SK-N-SH (cell line): ENCODE measurements at regions not wholly inside any gene's neighbourhood (a gene's known extent, or its start where the extent isn't known, plus 50 kb on each side); places are given as distances from the start of the nearest gene placed in this dataset.

Source experiments
- CTCF ChIA-PET: fragments of 300-600, 350-600 bp; formaldehyde crosslinking; extraction: SDS; loops from one replicate; lab custom pipeline; 2021; lab: Yijun Ruan, JAX
- POLR2A ChIA-PET: fragments of 350-600 bp; sonication (Branson Sonifier 250); formaldehyde crosslinking; extraction: SDS; loops from one replicate; lab custom pipeline; 2020; ENCODE audit warnings: antibody characterized with exemption, inconsistent platforms; lab: Yijun Ruan, JAX
- DNase-seq: peaks from one replicate; pipeline ENCODE4 v3.0.0; 2012
- H2AFZ ChIP-seq: fragments of 200-600 bp; sonication (generic); 2 replicates; pipeline ENCODE4 v1.8.1; 2016; ENCODE audit warnings: antibody characterized with exemption, mild to moderate bottlenecking, low read depth
- H3F3A ChIP-seq: fragments of 200-600 bp; sonication (generic); replicated peaks from 2 replicates; pipeline ENCODE3; 2016; ENCODE audit warnings: antibody characterized with exemption, mild to moderate bottlenecking; ENCODE audit not compliant: insufficient read depth
- H3K27ac ChIP-seq, 2 experiments: fragments of 200-500 bp in 1 of 2; fragments of 200-600 bp in 1 of 2; sonication (Bioruptor generic) in 1 of 2; sonication (generic), shearing (Covaris generic) in 1 of 2; 2 replicates each; pipeline versions ENCODE4 v1.5.1 to v1.6.1; 2014 to 2016; ENCODE audit warnings: low read depth in 2 of 2, inconsistent platforms in 1 of 2, low read length in 1 of 2, mild to moderate bottlenecking in 1 of 2, mixed read lengths in 1 of 2
- H3K27me3 ChIP-seq: fragments of 200-600 bp; sonication (generic), shearing (Covaris generic); 2 replicates; pipeline ENCODE4 v1.6.1; 2016; ENCODE audit warnings: mixed run types; ENCODE audit not compliant: insufficient read depth
- H3K36me3 ChIP-seq, 2 experiments: fragments of 200-500 bp in 1 of 2; fragments of 200-600 bp in 1 of 2; sonication (Bioruptor generic) in 1 of 2; sonication (generic) in 1 of 2; replicated peaks in 1 of 2; 2 replicates each; pipeline versions ENCODE3 to v1.5.1; 2014 to 2016; ENCODE audit warnings: low read length in 1 of 2, mild to moderate bottlenecking in 1 of 2; ENCODE audit not compliant: insufficient read depth in 2 of 2, control insufficient read depth in 1 of 2
- H3K4me1 ChIP-seq, 2 experiments: fragments of 200-500 bp in 1 of 2; fragments of 200-600 bp in 1 of 2; sonication (Bioruptor generic) in 1 of 2; sonication (generic), shearing (Covaris generic) in 1 of 2; 2 replicates each; pipeline versions ENCODE4 v1.5.1 to v1.6.1; 2014 to 2016; ENCODE audit warnings: low read depth in 1 of 2, low read length in 1 of 2, mixed run types in 1 of 2; ENCODE audit not compliant: insufficient read depth in 2 of 2, control insufficient read depth in 1 of 2
- H3K4me2 ChIP-seq: fragments of 200-600 bp; sonication (generic), shearing (Covaris generic); 2 replicates; pipeline ENCODE4 v1.6.1; 2017; ENCODE audit warnings: mixed run types
- H3K4me3 ChIP-seq, 2 experiments: fragments of 200-500 bp in 1 of 2; fragments of 200-600 bp in 1 of 2; sonication (Bioruptor generic) in 1 of 2; sonication (generic), shearing (Covaris generic) in 1 of 2; 2 replicates each; pipeline versions ENCODE4 v1.5.1 to v1.8.1; 2014 to 2016; ENCODE audit warnings: low read depth in 2 of 2, inconsistent platforms in 1 of 2, low read length in 1 of 2, mild to moderate bottlenecking in 1 of 2, mixed read lengths in 1 of 2, moderate library complexity in 1 of 2
- H3K79me2 ChIP-seq: fragments of 200-600 bp; sonication (generic); 2 replicates; pipeline ENCODE4 v1.8.1; 2017; ENCODE audit warnings: mild to moderate bottlenecking; ENCODE audit not compliant: insufficient read depth
- H3K9ac ChIP-seq: fragments of 200-600 bp; sonication (generic); 2 replicates; pipeline ENCODE4 v1.6.1; 2017; ENCODE audit warnings: mixed run types
- H3K9me2 ChIP-seq: fragments of 200-600 bp; sonication (generic); 2 replicates; pipeline ENCODE4 v1.6.1; 2017; ENCODE audit warnings: mixed run types
- H3K9me3 ChIP-seq: fragments of 200-600 bp; sonication (generic); 2 replicates; pipeline ENCODE4 v1.6.1; 2017; ENCODE audit warnings: mixed run types, mild to moderate bottlenecking, moderate library complexity
- H4K20me1 ChIP-seq: fragments of 200-600 bp; sonication (generic); 2 replicates; pipeline ENCODE4 v1.6.1; 2017; ENCODE audit warnings: mild to moderate bottlenecking, mixed run types; ENCODE audit not compliant: insufficient read depth
- CHD2 ChIP-seq: fragments of 150-350 bp; IDR thresholded peaks from 2 replicates; pipeline ENCODE4 v1.6.1; 2018; ENCODE audit warnings: low read length; ENCODE audit not compliant: partially characterized antibody
- EP300 ChIP-seq, 2 experiments: IDR thresholded peaks; 2 replicates each; pipeline versions ENCODE4 v1.4.0 to v1.6.1; 2012; ENCODE audit warnings: borderline replicate concordance in 1 of 2, low read depth in 1 of 2, low read length in 1 of 2
- FOXJ3 ChIP-seq: sonication (generic); formaldehyde crosslinking; IDR thresholded peaks from 2 replicates; pipeline ENCODE4 v1.5.1; 2020; ENCODE audit warnings: mild to moderate bottlenecking, missing genetic modification reagents
- FOXM1 ChIP-seq: IDR thresholded peaks from 2 replicates; pipeline ENCODE4 v1.4.0; 2012; ENCODE audit warnings: low read depth, mild to moderate bottlenecking
- GATA2 ChIP-seq: sonication (generic); formaldehyde crosslinking; IDR thresholded peaks from 2 replicates; pipeline ENCODE4 v1.5.0; 2020; ENCODE audit warnings: mild to moderate bottlenecking, missing genetic modification reagents
- IRF3 ChIP-seq: fragments of 150-350 bp; IDR thresholded peaks from 2 replicates; pipeline ENCODE4 v1.6.1; 2016; ENCODE audit warnings: mild to moderate bottlenecking, low read depth, low read length
- MXI1 ChIP-seq: IDR thresholded peaks from 2 replicates; pipeline ENCODE4 v1.6.1; 2012; ENCODE audit warnings: mild to moderate bottlenecking, low read depth, low read length, improper control_type of control experiment
- NFIC ChIP-seq: IDR thresholded peaks from 2 replicates; pipeline ENCODE4 v1.4.0; 2012; ENCODE audit warnings: borderline replicate concordance
- NRF1 ChIP-seq: IDR thresholded peaks from 2 replicates; pipeline ENCODE4 v1.6.1; 2012; ENCODE audit warnings: low read depth, mild to moderate bottlenecking, low read length
- PBX3 ChIP-seq: IDR thresholded peaks from 2 replicates; pipeline ENCODE4; 2012
- RAD21 ChIP-seq: IDR thresholded peaks from 2 replicates; pipeline ENCODE4 v1.6.1; 2012; ENCODE audit warnings: mild to moderate bottlenecking, low read length
- RCOR1 ChIP-seq: fragments of 150-350 bp; IDR thresholded peaks from 2 replicates; pipeline ENCODE4 v1.6.1; 2017; ENCODE audit warnings: antibody characterized with exemption, low read length
- TEAD4 ChIP-seq: IDR thresholded peaks from 2 replicates; pipeline ENCODE4 v1.4.0; 2012; ENCODE audit warnings: mild to moderate bottlenecking, borderline replicate concordance; ENCODE audit not compliant: insufficient read depth
- USF1 ChIP-seq: IDR thresholded peaks from 2 replicates; pipeline ENCODE4 v1.4.0; 2012; ENCODE audit warnings: low read depth, borderline replicate concordance
- USF2 ChIP-seq: fragments of 150-350 bp; IDR thresholded peaks from 2 replicates; pipeline ENCODE4 v1.6.1; 2017; ENCODE audit warnings: antibody characterized with exemption, low read length, low read depth, borderline replicate concordance
- YY1 ChIP-seq: IDR thresholded peaks from 2 replicates; pipeline ENCODE4 v1.4.0; 2012; ENCODE audit warnings: low read depth, mild to moderate bottlenecking
- ZBTB33 ChIP-seq: IDR thresholded peaks from 2 replicates; pipeline ENCODE4 v1.4.0; 2012; ENCODE audit warnings: low read depth, borderline replicate concordance
- WGBS: methylation state at CpG from one replicate; pipeline ENCODE4 v1.1.6; 2017; ENCODE audit warnings: low lambda C conversion rate; 5-methylcytosine and 5-hydroxymethylcytosine counted together

- Histone ChIP-seq H3K9ac (no peak overlapping the region), H4K20me1 (no peaks in the 10 kb centered on the region), H3K9me2 (no peaks in the 10 kb centered on the region), H3K4me3 (no peak overlapping the region), H3K36me3 (no peaks in the 10 kb centered on the region), H3K9me3 (no peaks in the 10 kb centered on the region), H3K27me3 (no peaks in the 10 kb centered on the region), H2AFZ (no peak overlapping the region), H3K4me1 (no peaks in the 10 kb centered on the region), H3K4me2 (no peak overlapping the region), H3K79me2 (no peaks in the 10 kb centered on the region), H3F3A (peaks cover 11% of the 10 kb centered on the region), H3K27ac (no peak overlapping the region)
- WGBS: 72% methylated on average over 15 of the region's 30 CpGs
- no peak for DNase-seq
- ChIA-PET POLR2A (no interaction called here), CTCF (no interaction called here)
- TF ChIP-seq RCOR1: no peak
- TF ChIP-seq ZBTB33: no peak
These were observed 134.8 kb downstream of the RTP5 start for GRCh38 chr2:242004223-242004901.

- Histone ChIP-seq H3F3A (peaks cover 11% of the 10 kb centered on the region), H3K27me3 (no peaks in the 10 kb centered on the region), H2AFZ (no peak overlapping the region), H3K27ac (no peak overlapping the region), H3K36me3 (no peaks in the 10 kb centered on the region), H3K4me2 (no peak overlapping the region), H3K79me2 (no peaks in the 10 kb centered on the region), H3K9me3 (no peaks in the 10 kb centered on the region), H3K4me3 (no peak overlapping the region), H3K9ac (no peak overlapping the region), H3K9me2 (no peaks in the 10 kb centered on the region), H4K20me1 (no peaks in the 10 kb centered on the region), H3K4me1 (no peaks in the 10 kb centered on the region; a peak in 1 of 4 replicates)
- 57% methylated on average over 7 of the region's 7 CpGs for WGBS
- no peak for DNase-seq
- CTCF ChIA-PET: no interaction called here
- POLR2A ChIA-PET: no interaction called here
- TF ChIP-seq USF1 (no peak), IRF3 (no peak), MXI1 (no peak), GATA2 (CRISPR knock-in tag) (no peak), TEAD4 (no peak), RAD21 (no peak), FOXJ3 (no peak), YY1 (no peak), EP300 (IDR thresholded peaks at IDR 0.05; ENCODE audit: borderline replicate concordance in 1 of 2, low read depth in 1 of 2, low read length in 1 of 2) (no peak), NRF1 (no peak), USF2 (no peak), PBX3 (no peak), ZBTB33 (no peak), FOXM1 (no peak), NFIC (no peak), RCOR1 (no peak), CHD2 (no peak)
These were observed 135.3 kb downstream of the RTP5 start for GRCh38 chr2:242004902-242005230.
